ENCODE measurements at regions not wholly inside any gene's neighbourhood (a gene's known extent, or its start where the extent isn't known, plus 50 kb on each side); places are given as distances from the start of the nearest gene placed in this dataset.

DNA sequence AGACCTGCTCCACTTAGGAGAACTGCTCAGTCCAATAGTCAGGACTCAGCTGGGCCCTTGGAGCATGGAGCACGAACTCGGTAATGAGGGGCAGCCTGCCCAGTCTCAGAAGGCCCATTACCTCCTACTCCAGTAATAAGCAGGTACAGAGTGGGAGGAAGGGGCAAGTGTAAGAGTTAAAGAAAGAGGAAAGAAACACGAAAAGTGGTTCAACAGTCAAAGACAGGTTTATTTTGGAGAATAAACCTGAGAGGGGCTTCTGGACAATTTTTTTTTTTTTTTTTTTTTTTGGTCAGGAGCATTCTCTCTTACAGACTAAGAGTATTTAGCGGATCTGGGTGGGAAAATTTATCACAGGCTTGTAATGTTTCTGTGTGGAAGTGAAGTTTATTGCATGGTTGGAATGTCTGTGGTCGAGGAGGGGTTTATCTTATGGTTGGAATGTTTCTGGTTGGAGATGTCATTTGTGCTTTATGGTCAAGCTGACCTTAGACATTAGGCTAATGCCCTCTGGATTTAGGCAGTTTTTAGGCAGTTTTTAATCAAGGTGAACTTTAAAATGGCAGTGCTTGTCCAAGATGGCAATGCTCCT is 340.1 kb downstream of the BCKDHB start:
- Mint-ChIP-seq H3K9me3 (no peaks in the 10 kb centered on the region), H3K4me3 (no peak overlapping the region), H3K27ac (no peak overlapping the region), H3K4me1 (no peaks in the 10 kb centered on the region), H3K36me3 (ENCODE audit: low read depth) (no peaks in the 10 kb centered on the region), H3K27me3 (no peaks in the 10 kb centered on the region)
- ChIA-PET CTCF (no interaction called here), POLR2A (no interaction called here)
- no peak for DNase-seq

DNA sequence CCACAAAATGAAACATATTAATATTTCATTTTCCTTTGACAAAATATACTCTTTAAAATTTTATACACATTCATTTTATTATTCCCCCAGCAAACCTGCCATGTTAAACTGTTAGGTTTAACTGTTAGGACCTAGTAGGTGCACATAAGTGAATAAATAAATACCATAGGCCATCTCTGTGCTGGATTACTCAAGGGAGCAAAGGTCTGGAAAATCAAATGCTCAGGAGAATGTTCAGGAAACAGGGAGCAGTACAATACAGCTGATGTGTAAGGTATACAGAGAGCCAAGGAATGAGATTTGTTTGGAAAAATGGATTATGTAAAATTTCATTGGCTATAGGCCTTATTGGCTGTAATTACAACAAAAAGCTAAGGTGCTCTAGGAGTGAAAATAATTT is 339.3 kb downstream of the BCKDHB start:
- no peaks in the 10 kb centered on the region for H3K27me3 Mint-ChIP-seq
- no peaks in the 10 kb centered on the region for H3K4me1 Mint-ChIP-seq
- no peak overlapping the region for H3K27ac Mint-ChIP-seq
- DNase-seq = no peak
- no peak overlapping the region for H3K4me3 Mint-ChIP-seq
- POLR2A ChIA-PET = no interaction called here
- CTCF ChIA-PET = no interaction called here
- no peaks in the 10 kb centered on the region for H3K9me3 Mint-ChIP-seq
- H3K36me3 Mint-ChIP-seq (ENCODE audit: low read depth) = no peaks in the 10 kb centered on the region

DNA sequence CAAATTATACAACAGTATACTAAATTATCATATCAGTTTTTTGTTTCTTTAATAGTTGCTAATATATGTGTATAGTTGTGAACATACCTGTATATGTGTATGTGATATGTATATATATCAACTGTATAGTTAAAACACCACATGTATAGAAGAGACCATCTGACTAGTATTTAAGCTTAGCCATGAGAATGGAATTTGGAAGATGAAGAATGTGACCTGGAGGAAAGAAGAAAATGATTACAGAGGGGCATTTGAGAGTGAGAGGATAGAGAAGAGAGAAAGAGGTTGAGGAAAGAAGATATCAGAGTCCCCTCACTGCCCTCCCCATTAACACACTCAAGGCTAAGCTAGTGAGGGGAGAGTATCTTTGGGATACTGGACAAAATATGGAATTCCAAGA is 335.9 kb downstream of the BCKDHB start:
- ChIA-PET POLR2A (no interaction called here), CTCF (no interaction called here)
- Mint-ChIP-seq H3K27ac (no peak overlapping the region), H3K36me3 (ENCODE audit: low read depth) (no peaks in the 10 kb centered on the region), H3K4me3 (no peak overlapping the region), H3K9me3 (no peaks in the 10 kb centered on the region), H3K4me1 (no peaks in the 10 kb centered on the region), H3K27me3 (no peaks in the 10 kb centered on the region)
- DNase-seq = no peak

DNA sequence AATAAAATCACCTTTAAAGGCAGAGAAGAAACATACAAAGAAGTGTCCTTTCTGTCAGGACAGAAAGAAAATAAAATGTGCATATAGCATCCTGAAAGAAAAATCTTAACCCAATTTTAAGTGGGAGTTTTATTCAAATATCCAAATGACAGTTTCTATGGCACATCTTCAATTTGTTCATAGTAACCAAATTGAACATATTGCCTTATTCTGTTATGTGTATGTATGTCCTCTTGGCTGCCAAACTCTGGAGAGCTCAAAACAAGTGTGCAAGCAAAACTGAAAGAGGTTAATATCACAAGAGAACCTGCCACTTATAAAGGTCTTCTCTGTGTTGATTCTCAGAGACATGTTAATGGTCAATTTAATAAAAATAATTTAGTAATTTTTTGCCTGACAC is 334.7 kb downstream of the BCKDHB start:
- no peaks in the 10 kb centered on the region for H3K27me3 Mint-ChIP-seq
- H3K27ac Mint-ChIP-seq = no peak overlapping the region
- H3K4me1 Mint-ChIP-seq = no peaks in the 10 kb centered on the region
- DNase-seq = no peak
- no peaks in the 10 kb centered on the region for H3K9me3 Mint-ChIP-seq
- no peak overlapping the region for H3K4me3 Mint-ChIP-seq
- H3K36me3 Mint-ChIP-seq (ENCODE audit: low read depth) = no peaks in the 10 kb centered on the region
- ChIA-PET POLR2A (no interaction called here), CTCF (interaction anchor here (1.0 kb wide), 1 partner anchor 11 kb away, joined by 3 read pairs; no protein-coding TSS in a partner anchor)

DNA sequence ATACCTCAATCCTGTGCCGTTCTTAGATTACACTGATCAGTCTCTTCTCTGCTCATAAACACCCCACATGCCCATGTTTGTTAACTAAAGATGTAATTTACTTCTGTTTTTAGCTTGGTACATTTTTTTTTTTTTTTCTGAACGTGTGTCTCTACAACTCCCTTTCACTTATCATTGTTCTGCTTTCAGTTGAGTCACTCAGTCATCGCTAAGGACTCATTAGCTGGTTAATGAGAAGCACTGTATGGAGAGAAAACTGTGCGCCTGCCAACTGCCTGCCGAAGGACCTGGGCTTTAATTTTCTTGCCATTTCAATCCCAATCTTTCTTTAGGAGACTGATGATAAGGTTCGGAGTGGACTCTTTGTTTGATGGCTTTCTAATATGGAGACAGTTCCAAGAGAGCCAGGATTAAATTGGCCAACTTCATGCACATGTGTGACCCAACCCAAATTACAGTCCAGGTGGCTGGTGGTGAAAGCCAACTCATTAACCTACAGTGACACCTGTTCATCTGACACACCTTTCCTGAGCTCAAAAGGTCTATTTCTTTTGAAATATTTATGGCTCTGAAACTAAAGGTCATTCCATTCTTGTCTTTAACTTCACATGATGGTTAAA is 334.1 kb downstream of the BCKDHB start:
- POLR2A ChIA-PET = no interaction called here
- Mint-ChIP-seq H3K27ac (no peak overlapping the region), H3K9me3 (no peaks in the 10 kb centered on the region), H3K27me3 (no peaks in the 10 kb centered on the region), H3K4me1 (no peaks in the 10 kb centered on the region), H3K4me3 (no peak overlapping the region), H3K36me3 (ENCODE audit: low read depth) (no peaks in the 10 kb centered on the region)
- no peak for DNase-seq
- CTCF ChIA-PET = interaction anchor here (1.0 kb wide), 1 partner anchor 12 kb away, joined by 3 read pairs; no protein-coding TSS in a partner anchor

DNA sequence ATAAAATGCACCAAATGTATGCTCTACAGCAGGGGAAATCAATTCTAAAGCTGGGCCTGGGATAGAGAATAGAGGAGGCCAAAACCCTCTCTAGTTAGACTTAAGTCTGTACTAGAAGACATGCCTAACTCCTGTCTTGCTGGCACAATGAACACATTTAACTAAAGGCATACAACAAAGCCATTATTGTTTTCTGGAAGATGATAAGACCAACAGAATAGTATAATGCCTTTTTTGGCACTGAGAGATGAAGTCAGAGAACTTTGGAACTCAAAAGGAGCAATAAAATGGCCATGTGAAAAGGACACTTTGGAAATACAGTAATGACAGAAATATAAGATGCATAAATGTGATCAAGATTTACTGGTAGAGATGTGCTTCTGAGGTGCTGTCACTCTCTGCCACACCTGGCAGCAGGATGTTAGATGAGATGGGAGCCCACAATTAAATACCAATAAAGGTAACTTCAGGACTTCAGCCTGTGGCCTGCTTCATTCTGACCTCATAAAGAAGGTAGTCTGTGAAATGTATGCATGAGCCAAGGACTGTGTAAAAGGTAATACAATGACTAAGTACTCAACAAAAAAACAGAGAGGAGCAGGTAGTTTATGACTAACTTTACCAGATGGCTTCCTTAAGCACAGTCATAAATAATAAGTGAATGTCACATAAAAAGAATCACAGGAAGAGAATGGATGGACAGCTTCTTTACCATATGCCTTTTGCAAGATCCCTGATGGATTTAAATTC is 333.4 kb downstream of the BCKDHB start:
- Mint-ChIP-seq H3K36me3 (ENCODE audit: low read depth) (no peaks in the 10 kb centered on the region), H3K4me3 (no peak overlapping the region), H3K27ac (no peak overlapping the region), H3K9me3 (no peaks in the 10 kb centered on the region), H3K27me3 (no peaks in the 10 kb centered on the region), H3K4me1 (no peaks in the 10 kb centered on the region)
- CTCF ChIA-PET = no interaction called here
- DNase-seq = no peak
- POLR2A ChIA-PET = no interaction called here

DNA sequence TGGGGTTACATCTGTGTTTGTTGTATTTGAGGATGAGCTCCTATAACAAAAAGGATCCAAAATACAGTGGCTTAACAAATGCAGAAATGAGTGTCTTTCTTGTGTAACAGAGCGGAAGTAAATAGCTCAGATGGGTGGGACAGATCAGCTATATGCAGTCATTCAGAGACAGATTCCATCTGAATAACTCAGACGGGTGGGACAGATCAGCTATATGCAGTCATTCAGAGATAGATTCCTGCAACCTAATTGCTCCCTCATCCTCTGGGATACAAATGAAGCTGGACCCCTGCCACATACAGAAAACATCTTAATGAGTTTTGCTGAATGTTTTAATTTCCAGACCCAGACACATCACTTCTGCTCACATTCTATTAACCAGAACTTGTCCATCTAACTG is 332.3 kb downstream of the BCKDHB start:
- Mint-ChIP-seq H3K36me3 (ENCODE audit: low read depth) (no peaks in the 10 kb centered on the region), H3K27me3 (no peaks in the 10 kb centered on the region), H3K4me1 (no peaks in the 10 kb centered on the region), H3K4me3 (no peak overlapping the region), H3K9me3 (no peaks in the 10 kb centered on the region), H3K27ac (no peak overlapping the region)
- no peak for DNase-seq
- CTCF ChIA-PET = no interaction called here
- POLR2A ChIA-PET = no interaction called here

DNA sequence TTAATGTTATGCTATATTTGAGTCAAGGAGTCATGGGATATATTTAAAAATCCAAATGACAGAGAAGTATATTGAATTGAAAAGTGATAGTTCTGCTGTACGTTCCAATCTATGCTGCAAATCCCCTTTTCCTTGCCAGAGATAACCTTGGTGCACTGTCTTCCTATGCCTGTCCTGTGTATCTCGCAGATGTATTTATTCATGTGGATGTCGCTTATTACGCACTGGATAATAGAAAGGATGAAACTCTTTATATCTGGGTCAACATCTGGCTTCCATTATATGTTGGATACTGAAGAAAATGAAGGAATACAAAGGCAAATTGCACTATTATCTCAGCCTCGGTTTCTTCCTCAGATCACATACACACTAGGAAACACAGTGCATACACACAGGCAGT is 331.3 kb downstream of the BCKDHB start:
- H3K27ac Mint-ChIP-seq = no peak overlapping the region
- CTCF ChIA-PET = no interaction called here
- no peaks in the 10 kb centered on the region for H3K36me3 Mint-ChIP-seq (ENCODE audit: low read depth)
- no peaks in the 10 kb centered on the region for H3K9me3 Mint-ChIP-seq
- H3K4me1 Mint-ChIP-seq = no peaks in the 10 kb centered on the region
- POLR2A ChIA-PET = no interaction called here
- H3K27me3 Mint-ChIP-seq = no peaks in the 10 kb centered on the region
- H3K4me3 Mint-ChIP-seq = no peak overlapping the region
- DNase-seq = no peak

DNA sequence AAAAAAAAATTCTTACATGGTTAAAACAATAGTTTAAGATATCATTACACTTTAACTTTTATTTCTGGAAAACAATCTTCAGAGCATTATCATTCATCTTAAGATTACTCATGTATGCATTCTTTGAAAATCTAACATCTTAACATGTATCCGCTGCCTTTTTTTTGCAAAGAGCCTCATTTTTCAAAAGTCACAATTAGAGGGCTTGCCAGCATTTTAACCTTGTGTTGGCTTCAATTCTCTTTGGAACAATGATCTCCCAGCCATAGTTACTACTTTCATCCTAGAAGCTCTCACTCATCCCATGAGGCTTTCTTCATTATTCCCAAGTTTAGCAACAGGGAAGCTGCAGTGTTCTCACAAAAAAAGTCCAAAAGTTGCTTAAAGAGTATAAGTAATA is 330.8 kb downstream of the BCKDHB start:
- CTCF ChIA-PET = no interaction called here
- Mint-ChIP-seq H3K27ac (no peak overlapping the region), H3K9me3 (no peaks in the 10 kb centered on the region), H3K36me3 (ENCODE audit: low read depth) (no peaks in the 10 kb centered on the region), H3K27me3 (no peaks in the 10 kb centered on the region), H3K4me3 (no peak overlapping the region), H3K4me1 (no peaks in the 10 kb centered on the region)
- POLR2A ChIA-PET = no interaction called here
- no peak for DNase-seq

DNA sequence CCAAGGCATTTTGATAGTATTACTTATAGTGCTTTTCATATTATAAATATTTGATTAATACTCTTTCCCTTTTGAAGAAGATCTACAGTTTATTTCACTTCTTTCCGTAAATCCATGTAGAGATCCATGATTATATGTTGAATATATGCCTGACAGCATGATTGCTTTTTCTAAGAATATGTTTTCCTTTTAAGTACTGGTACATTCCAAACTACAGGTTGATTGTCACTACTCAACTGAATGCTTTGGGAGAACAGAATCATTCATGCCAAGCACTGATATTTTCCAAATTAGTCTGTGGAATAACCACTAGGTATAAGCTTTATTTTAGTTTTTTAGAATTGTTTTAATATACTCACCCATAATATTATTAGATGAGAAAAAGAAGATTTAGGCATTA is 330.2 kb downstream of the BCKDHB start:
- H3K4me1 Mint-ChIP-seq = no peaks in the 10 kb centered on the region

DNA sequence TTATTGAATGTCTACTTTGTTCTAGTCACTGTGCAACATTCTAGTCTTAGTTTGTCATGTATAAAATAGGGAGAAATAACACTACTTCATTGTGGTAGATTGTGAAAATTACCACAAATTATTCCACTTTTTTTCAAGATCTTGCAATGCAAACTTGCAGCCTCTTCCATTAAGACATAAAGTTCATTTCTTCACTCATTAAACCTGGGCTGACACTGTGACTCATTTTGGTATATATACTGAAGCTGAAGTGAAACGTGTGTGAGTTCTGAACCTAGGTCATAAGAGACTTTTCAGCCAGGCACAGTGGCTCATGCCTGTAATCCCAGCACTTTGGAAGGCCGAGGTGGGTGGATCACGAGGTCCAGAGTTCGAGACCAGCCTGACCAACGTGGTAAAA is 329.0 kb downstream of the BCKDHB start:
- no peak for DNase-seq
- no peak overlapping the region for H3K4me3 Mint-ChIP-seq
- H3K36me3 Mint-ChIP-seq (ENCODE audit: low read depth) = no peaks in the 10 kb centered on the region
- H3K4me1 Mint-ChIP-seq = no peaks in the 10 kb centered on the region
- H3K9me3 Mint-ChIP-seq = no peaks in the 10 kb centered on the region
- no peak overlapping the region for H3K27ac Mint-ChIP-seq
- POLR2A ChIA-PET = no interaction called here
- H3K27me3 Mint-ChIP-seq = no peaks in the 10 kb centered on the region
- CTCF ChIA-PET = no interaction called here

More for the DNA sequence above, 330.2 kb downstream of the BCKDHB start:
- no peak for DNase-seq
- Mint-ChIP-seq H3K27ac (no peak overlapping the region), H3K4me3 (no peak overlapping the region), H3K9me3 (no peaks in the 10 kb centered on the region), H3K36me3 (ENCODE audit: low read depth) (no peaks in the 10 kb centered on the region), H3K27me3 (no peaks in the 10 kb centered on the region)
- CTCF ChIA-PET = no interaction called here
- POLR2A ChIA-PET = no interaction called here

DNA sequence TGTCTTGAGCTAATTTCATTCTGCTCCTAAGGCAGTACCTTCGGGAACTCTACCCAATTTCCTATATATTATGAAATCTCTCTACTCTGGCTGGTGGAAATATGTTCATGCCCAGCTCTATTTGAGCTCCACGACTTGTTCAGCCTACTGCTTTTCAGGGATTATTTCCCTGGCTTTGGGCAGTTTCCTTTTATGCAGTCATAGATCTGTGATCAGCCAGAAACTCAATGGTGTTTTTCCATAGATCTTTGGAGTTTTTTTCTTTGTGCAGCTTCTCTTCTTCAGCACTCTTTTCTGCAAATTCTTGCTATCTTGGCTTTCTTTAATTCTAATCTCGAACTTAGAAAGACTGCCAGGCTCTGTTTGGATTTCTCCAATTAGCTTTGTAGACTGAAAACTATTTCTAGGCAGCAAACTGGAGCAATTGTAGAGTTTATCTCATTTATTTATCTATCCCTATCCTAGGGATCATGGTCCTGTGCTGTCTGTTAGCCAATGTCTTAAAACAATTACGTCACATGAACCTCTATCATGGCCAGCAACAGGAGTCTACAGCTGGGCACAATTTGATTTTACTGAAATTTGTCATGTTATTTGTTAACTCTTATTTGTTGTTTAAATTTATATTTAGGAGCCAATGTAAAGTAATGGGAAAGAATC is 328.4 kb downstream of the BCKDHB start:
- ChIA-PET POLR2A (no interaction called here), CTCF (no interaction called here)
- no peaks in the 10 kb centered on the region for H3K36me3 Mint-ChIP-seq (ENCODE audit: low read depth)
- H3K4me1 Mint-ChIP-seq = no peaks in the 10 kb centered on the region
- H3K27ac Mint-ChIP-seq = no peak overlapping the region
- DNase-seq = no peak
- no peak overlapping the region for H3K4me3 Mint-ChIP-seq
- H3K27me3 Mint-ChIP-seq = no peaks in the 10 kb centered on the region
- H3K9me3 Mint-ChIP-seq = no peaks in the 10 kb centered on the region

DNA sequence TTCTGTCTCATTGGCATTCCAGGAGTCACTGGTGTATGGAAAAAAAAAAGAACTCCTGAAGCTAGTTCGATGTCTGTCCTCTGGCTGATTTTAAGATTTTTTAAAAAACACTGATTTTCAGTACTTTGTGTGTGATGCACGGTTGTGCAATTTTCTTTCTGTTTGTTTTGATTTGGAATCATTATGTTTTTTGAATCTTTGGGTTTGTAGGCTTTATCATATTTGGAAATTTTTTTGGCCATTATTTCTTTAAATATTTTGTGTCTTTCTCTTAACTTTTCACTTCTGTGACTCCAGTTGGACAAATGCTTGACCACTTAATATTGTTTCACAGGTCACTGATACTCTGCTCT is 327.2 kb downstream of the BCKDHB start:
- DNase-seq = no peak
- Mint-ChIP-seq H3K9me3 (no peaks in the 10 kb centered on the region), H3K27me3 (no peaks in the 10 kb centered on the region), H3K4me3 (no peak overlapping the region), H3K36me3 (ENCODE audit: low read depth) (no peaks in the 10 kb centered on the region), H3K27ac (no peak overlapping the region), H3K4me1 (no peaks in the 10 kb centered on the region)
- CTCF ChIA-PET = no interaction called here
- POLR2A ChIA-PET = no interaction called here
